K562 (cell line): ENCODE measurements at regions not wholly inside any gene's neighbourhood (a gene's known extent, or its start where the extent isn't known, plus 50 kb on each side); places are given as distances from the start of the nearest gene placed in this dataset.
A peak's percentile ranks its signal among the peaks of the same experiment; 100 is the strongest.

Source experiments
- ATAC-seq: fragments of 200-7000 bp; cut with Tn5 transposase; 3 replicates; pipeline ENCODE4 v1.9.1; 2020; ENCODE audit warnings: moderate library complexity
- BruUV-seq: library from RNA; stranded (reverse); fragments of 400-500 nt; replicated peaks from 2 replicates; lab custom pipeline; 2021; lab: Mats Ljungman, UMichigan
- CTCF ChIA-PET: fragments of 300-600 bp; formaldehyde crosslinking; extraction: SDS; loops from one replicate; lab custom pipeline; 2021; ENCODE audit warnings: low intra/inter-chr PET ratio; lab: Yijun Ruan, JAX
- POLR2A ChIA-PET: fragments of 300-600, 350-650 bp; sonication (Branson Sonifier 250); formaldehyde crosslinking; extraction: SDS; loops from one replicate; lab custom pipeline; 2021; ENCODE audit warnings: antibody characterized with exemption, inconsistent platforms; lab: Yijun Ruan, JAX
- DNase-seq, 4 experiments: peaks; one replicate each; pipeline versions ENCODE4 v3.0.0 to v3.0.0-alpha.2; 2011 to 2018; ENCODE audit warnings: low spot score in 3 of 4, mixed read lengths in 3 of 4; ENCODE audit errors: extremely low read depth in 1 of 4
- FAIRE-seq: peaks from 2 replicates; lab custom pipeline; 2011; peaks lifted over from hg19 to GRCh38; lab: Jason Lieb, UNC
- H2AFZ ChIP-seq: 2 replicates; pipeline ENCODE4 v1.6.0; 2011; ENCODE audit warnings: low read depth, low read length, control low read depth, inconsistent platforms
- H3K27ac ChIP-seq: fragments of 200-600 bp; 3 replicates; pipeline ENCODE4 v1.8.0; 2011; ENCODE audit warnings: low read depth, mild to moderate bottlenecking, control low read depth, inconsistent platforms, low read length, moderate library complexity, mixed read lengths; ENCODE audit errors: extremely low read depth
- H3K27me3 ChIP-seq, 2 experiments: fragments of 300-600 bp in 1 of 2; 2 replicates in 1 of 2; 3 replicates in 1 of 2; pipeline versions ENCODE4 v1.6.0 to v1.8.0; 2011; ENCODE audit warnings: inconsistent platforms in 2 of 2, low read length in 2 of 2, mild to moderate bottlenecking in 1 of 2, mixed read lengths in 1 of 2, moderate library complexity in 1 of 2; ENCODE audit not compliant: control insufficient read depth in 2 of 2, insufficient read depth in 2 of 2
- H3K36me3 ChIP-seq: fragments of 300-600 bp; 3 replicates; pipeline ENCODE4 v1.8.0; 2011; ENCODE audit warnings: mild to moderate bottlenecking, low read length, inconsistent platforms; ENCODE audit not compliant: control insufficient read depth, insufficient read depth
- H3K4me1 ChIP-seq, 2 experiments: fragments of 200-600 bp in 1 of 2; replicated peaks in 1 of 2; 2 replicates in 1 of 2; 3 replicates in 1 of 2; pipeline versions ENCODE4 v1.5.1 to v1.8.0; 2011; ENCODE audit warnings: inconsistent platforms in 2 of 2, low read length in 2 of 2, mild to moderate bottlenecking in 1 of 2, mixed read lengths in 1 of 2, moderate library complexity in 1 of 2; ENCODE audit not compliant: control insufficient read depth in 2 of 2, insufficient read depth in 2 of 2
- H3K4me2 ChIP-seq: 2 replicates; pipeline ENCODE4 v1.6.1; 2011; ENCODE audit warnings: low read length, control low read depth, inconsistent platforms, mixed read lengths; ENCODE audit not compliant: insufficient read depth
- H3K4me3 ChIP-seq: fragments of 200-600 bp; sonication (generic), shearing (Covaris generic); 2 replicates; pipeline ENCODE4 v1.5.1; 2016; ENCODE audit warnings: control low read depth, inconsistent platforms
- H3K79me2 ChIP-seq: fragments of 200-600 bp; 3 replicates; pipeline ENCODE4 v1.8.0; 2011; ENCODE audit warnings: low read length, inconsistent platforms; ENCODE audit not compliant: control insufficient read depth, insufficient read depth
- H3K9ac ChIP-seq, 2 experiments: 2 replicates each; pipeline versions ENCODE4 v1.6.0 to v1.6.1; 2011; ENCODE audit warnings: low read depth in 2 of 2, low read length in 2 of 2, control low read depth in 1 of 2, inconsistent platforms in 1 of 2, mild to moderate bottlenecking in 1 of 2, mixed read lengths in 1 of 2; ENCODE audit not compliant: insufficient read depth in 1 of 2
- H3K9me1 ChIP-seq: one replicate; pipeline ENCODE4 v1.6.0; 2011; ENCODE audit warnings: inconsistent platforms, mild to moderate bottlenecking, low read length, moderate library complexity; ENCODE audit not compliant: control insufficient read depth, insufficient read depth
- H3K9me3 ChIP-seq: replicated peaks from 2 replicates; pipeline ENCODE4 v1.5.1; 2011; ENCODE audit warnings: low read depth, low read length, inconsistent platforms; ENCODE audit not compliant: control insufficient read depth, insufficient read depth
- H4K20me1 ChIP-seq: replicated peaks from 2 replicates; pipeline ENCODE4 v1.6.1; 2011; ENCODE audit warnings: low read length, inconsistent platforms, mixed read lengths; ENCODE audit not compliant: control insufficient read depth, insufficient read depth
- CUX1 ChIP-seq: fragments of 200-800 bp; sonication (Bioruptor generic); IDR thresholded peaks from 2 replicates; pipeline ENCODE4 v1.6.1; 2016; ENCODE audit warnings: missing genetic modification characterization, missing compliant biosample characterization
- IRF9 ChIP-seq: fragments of 450-650 bp; IDR thresholded peaks from 2 replicates; pipeline ENCODE4 v1.6.1; 2016; ENCODE audit warnings: missing biosample characterization, missing genetic modification characterization
- MXD1 ChIP-seq: fragments of 250-450 bp; sonication (Bioruptor Pico); IDR thresholded peaks from 2 replicates; pipeline ENCODE4 v1.8.0; 2021; ENCODE audit warnings: borderline replicate concordance, mild to moderate bottlenecking, moderate library complexity; ENCODE audit not compliant: poor library complexity, severe bottlenecking
- OTX1 ChIP-seq: fragments of 450-650 bp; formaldehyde crosslinking; IDR thresholded peaks from 2 replicates; pipeline ENCODE4 v1.4.0; 2022; ENCODE audit warnings: mild to moderate bottlenecking
- RBM15 ChIP-seq: fragments of 200-400 bp; formaldehyde crosslinking; IDR thresholded peaks from 2 replicates; pipeline ENCODE4 v1.6.1; 2018; ENCODE audit warnings: mild to moderate bottlenecking, low read length, moderate library complexity; ENCODE audit not compliant: insufficient read depth
- ZNF282 ChIP-seq: sonication (generic); formaldehyde crosslinking; IDR thresholded peaks from 2 replicates; pipeline ENCODE4 v1.8.1; 2023; ENCODE audit warnings: missing genetic modification reagents
- ZNF57 ChIP-seq: fragments of 450-650 bp; formaldehyde crosslinking; IDR thresholded peaks from 2 replicates; pipeline ENCODE4 v1.4.0; 2020; ENCODE audit warnings: mild to moderate bottlenecking, moderate library complexity
- WGBS: fragments of 100-300 bp; shearing (Covaris generic); methylation state at CpG from one replicate; pipeline ENCODE4 v1.1.6; 2016; ENCODE audit warnings: low coverage, mixed read lengths; ENCODE audit not compliant: insufficient coverage; ENCODE audit errors: missing lambda C conversion rate; 5-methylcytosine and 5-hydroxymethylcytosine counted together
- in situ Hi-C: fragments of 300-500 bp; cut with MboI; formaldehyde crosslinking; loops from 4 replicates; pipeline ENCODE4 v1.15.0; 2018; ENCODE audit warnings: inconsistent platforms, mixed read lengths
- intact Hi-C: fragments of 100-400 bp; cut with micrococcal nuclease; formaldehyde crosslinking; loops from 2 replicates; pipeline ENCODE4 v1.14.2; 2022
- TF ChIP-seq, protein P1 (sequence below): fragments of 200-400 bp; formaldehyde crosslinking; IDR thresholded peaks from 2 replicates; pipeline ENCODE4 v1.6.1; 2017; ENCODE audit warnings: mild to moderate bottlenecking, low read depth, low read length, moderate library complexity

DNA sequence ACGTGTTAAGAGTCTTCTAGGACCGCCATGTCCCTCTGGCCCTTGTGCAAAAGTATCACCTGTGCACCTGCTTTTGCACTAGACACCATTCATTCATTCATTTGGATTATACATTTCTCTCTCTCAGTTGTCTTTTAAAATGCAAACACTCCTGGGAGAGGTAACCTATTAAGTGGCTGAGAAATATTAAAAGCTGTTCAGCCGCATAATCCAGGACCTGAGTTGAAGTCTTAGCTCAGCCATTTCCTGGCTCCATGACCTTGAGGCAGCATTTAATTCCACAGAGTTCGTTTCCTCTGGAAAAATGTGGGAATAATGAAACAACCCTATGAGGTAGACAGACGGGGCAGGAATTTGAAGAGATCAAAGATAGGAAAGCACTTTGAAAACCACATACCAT is 251.6 kb downstream of the RPS24 start (continued):
- TF ChIP-seq, protein P1, sequence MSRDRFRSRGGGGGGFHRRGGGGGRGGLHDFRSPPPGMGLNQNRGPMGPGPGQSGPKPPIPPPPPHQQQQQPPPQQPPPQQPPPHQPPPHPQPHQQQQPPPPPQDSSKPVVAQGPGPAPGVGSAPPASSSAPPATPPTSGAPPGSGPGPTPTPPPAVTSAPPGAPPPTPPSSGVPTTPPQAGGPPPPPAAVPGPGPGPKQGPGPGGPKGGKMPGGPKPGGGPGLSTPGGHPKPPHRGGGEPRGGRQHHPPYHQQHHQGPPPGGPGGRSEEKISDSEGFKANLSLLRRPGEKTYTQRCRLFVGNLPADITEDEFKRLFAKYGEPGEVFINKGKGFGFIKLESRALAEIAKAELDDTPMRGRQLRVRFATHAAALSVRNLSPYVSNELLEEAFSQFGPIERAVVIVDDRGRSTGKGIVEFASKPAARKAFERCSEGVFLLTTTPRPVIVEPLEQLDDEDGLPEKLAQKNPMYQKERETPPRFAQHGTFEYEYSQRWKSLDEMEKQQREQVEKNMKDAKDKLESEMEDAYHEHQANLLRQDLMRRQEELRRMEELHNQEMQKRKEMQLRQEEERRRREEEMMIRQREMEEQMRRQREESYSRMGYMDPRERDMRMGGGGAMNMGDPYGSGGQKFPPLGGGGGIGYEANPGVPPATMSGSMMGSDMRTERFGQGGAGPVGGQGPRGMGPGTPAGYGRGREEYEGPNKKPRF = no peak
- TF ChIP-seq ZNF57 (no peak), CUX1 (CRISPR knock-in tag) (no peak)

GRCh38 chr10:78286186-78286585 is 252.5 kb downstream of the RPS24 start:
- in situ Hi-C loops = no loop called here
- Histone ChIP-seq H3K4me3 (no peak overlapping the region), H2AFZ (no peak overlapping the region), H3K79me2 (no peaks in the 10 kb centered on the region), H3K9ac (no peak overlapping the region), H3K27me3 (peaks cover 7 to 43% of the 10 kb centered on the region in 2 experiments; a peak in 4 of 5 replicates), H3K4me2 (no peak overlapping the region), H3K9me1 (no peaks in the 10 kb centered on the region), H4K20me1 (no peaks in the 10 kb centered on the region), H3K27ac (no peak overlapping the region), H3K4me1 (no peaks in the 10 kb centered on the region), H3K9me3 (no peaks in the 10 kb centered on the region), H3K36me3 (no peaks in the 10 kb centered on the region)
- POLR2A ChIA-PET = no interaction called here
- DNase-seq (peak in 2 of 4 experiments; percentile 34 to 35), ATAC-seq (peak; percentile 78), FAIRE-seq (no peak)
- WGBS = 0% methylated on average over 1 of the region's 1 CpG
- intact Hi-C loops = no loop called here
- no TSS peak for BruUV-seq
- CTCF ChIA-PET = no interaction called here
- no peak for TF ChIP-seq ZNF282
- no peak for TF ChIP-seq IRF9 (tag)
- TF ChIP-seq RBM15 = no peak
- no peak for TF ChIP-seq MXD1 (CRISPR knock-in tag)
- no peak for TF ChIP-seq OTX1
